ENCODE measurements at regions not wholly inside any gene's neighbourhood (a gene's known extent, or its start where the extent isn't known, plus 50 kb on each side); places are given as distances from the start of the nearest gene placed in this dataset.

GRCh38 chr13:99053636-99054233, 75.9 kb upstream of the DOCK9 start:
- TF ChIP-seq, protein P1, sequence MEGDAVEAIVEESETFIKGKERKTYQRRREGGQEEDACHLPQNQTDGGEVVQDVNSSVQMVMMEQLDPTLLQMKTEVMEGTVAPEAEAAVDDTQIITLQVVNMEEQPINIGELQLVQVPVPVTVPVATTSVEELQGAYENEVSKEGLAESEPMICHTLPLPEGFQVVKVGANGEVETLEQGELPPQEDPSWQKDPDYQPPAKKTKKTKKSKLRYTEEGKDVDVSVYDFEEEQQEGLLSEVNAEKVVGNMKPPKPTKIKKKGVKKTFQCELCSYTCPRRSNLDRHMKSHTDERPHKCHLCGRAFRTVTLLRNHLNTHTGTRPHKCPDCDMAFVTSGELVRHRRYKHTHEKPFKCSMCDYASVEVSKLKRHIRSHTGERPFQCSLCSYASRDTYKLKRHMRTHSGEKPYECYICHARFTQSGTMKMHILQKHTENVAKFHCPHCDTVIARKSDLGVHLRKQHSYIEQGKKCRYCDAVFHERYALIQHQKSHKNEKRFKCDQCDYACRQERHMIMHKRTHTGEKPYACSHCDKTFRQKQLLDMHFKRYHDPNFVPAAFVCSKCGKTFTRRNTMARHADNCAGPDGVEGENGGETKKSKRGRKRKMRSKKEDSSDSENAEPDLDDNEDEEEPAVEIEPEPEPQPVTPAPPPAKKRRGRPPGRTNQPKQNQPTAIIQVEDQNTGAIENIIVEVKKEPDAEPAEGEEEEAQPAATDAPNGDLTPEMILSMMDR (IDR thresholded peaks at IDR 0.05; ENCODE audit: poor library complexity) = no peak
- TF ChIP-seq EZH2 (IDR thresholded peaks at IDR 0.05; ENCODE audit: borderline replicate concordance) = no peak

Data from hepatocyte (in vitro differentiated cells).